Rectal smooth muscle tissue (tissue), 1 donor: ENCODE measurements at regions not wholly inside any gene's neighbourhood (a gene's known extent, or its start where the extent isn't known, plus 50 kb on each side); places are given as distances from the start of the nearest gene placed in this dataset.

ENCODE experiments used
- H3K27ac ChIP-seq: one replicate; pipeline ENCODE4 v1.7.0; 2013; ENCODE audit warnings: low read depth, low read length, inconsistent platforms
- H3K27me3 ChIP-seq: one replicate; pipeline ENCODE4 v1.7.0; 2013; ENCODE audit warnings: low read length; ENCODE audit not compliant: control insufficient read depth, insufficient read depth
- H3K36me3 ChIP-seq: one replicate; pipeline ENCODE4 v1.7.0; 2013; ENCODE audit warnings: low read length; ENCODE audit not compliant: control insufficient read depth, insufficient read depth
- H3K4me1 ChIP-seq: one replicate; pipeline ENCODE4 v1.7.0; 2013; ENCODE audit warnings: low read length; ENCODE audit not compliant: control insufficient read depth, insufficient read depth
- H3K4me3 ChIP-seq: one replicate; pipeline ENCODE4 v1.7.0; 2013; ENCODE audit warnings: low read length
- H3K9ac ChIP-seq: one replicate; pipeline ENCODE4 v1.7.0; 2013; ENCODE audit warnings: low read length

DNA sequence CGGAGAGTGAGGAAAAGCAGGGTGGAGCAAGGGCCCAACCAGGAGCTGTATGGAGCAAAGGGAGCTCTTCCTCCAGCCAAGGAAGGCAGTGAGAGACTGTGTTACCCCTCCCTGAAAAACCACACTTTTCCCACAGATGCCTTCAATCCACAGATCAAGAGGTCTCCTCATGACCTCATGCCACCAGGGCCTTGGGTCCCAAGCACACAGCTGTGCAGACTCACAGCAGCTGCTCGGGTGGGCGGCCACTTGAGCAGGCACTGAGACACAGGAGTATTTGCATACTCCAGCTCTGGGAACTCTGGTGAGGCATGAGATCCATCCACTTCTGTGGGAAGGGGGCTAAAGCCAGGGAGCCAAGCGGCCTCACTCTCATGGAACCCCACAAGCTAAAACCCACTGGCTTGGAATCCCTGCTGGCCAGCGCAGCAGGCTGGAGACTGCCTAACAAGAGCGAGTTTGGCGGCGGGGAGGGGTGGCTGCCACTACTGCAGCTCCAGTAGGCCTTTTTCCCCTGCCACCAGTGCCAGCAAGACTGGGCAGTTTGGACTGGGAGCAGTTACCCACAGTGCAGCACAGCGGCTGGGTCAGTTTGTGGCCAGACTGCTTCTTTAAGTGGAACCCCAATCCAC, 880.6 kb upstream of the ARPP21 start:
- no peak overlapping the region for H3K9ac ChIP-seq
- H3K4me3 ChIP-seq, result no peak overlapping the region
- no peak overlapping the region for H3K27ac ChIP-seq
- H3K4me1 ChIP-seq, result no peaks in the 10 kb centered on the region
- no peaks in the 10 kb centered on the region for H3K27me3 ChIP-seq
- H3K36me3 ChIP-seq, result no peaks in the 10 kb centered on the region

DNA sequence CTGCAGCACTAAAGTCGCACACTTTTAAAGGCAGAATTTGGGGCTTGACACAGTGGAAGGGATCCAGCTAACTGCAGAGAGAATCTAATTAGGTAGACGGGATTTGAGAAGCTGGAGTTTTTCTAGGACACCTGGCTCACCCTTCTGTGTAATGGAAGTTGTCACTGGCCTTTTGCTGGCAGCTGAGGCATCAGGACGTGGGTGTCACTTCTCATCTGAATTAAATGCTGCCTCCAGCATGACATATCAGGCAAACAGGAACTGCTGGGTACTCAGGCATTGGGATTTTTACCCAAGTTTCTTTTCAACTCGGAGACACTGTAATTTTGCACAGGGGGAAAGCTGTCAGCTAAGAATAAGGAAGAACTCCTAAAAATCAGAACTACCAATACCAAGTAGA, 861.9 kb upstream of the ARPP21 start:
- no peak overlapping the region for H3K4me3 ChIP-seq
- H3K27ac ChIP-seq, result no peak overlapping the region
- no peaks in the 10 kb centered on the region for H3K4me1 ChIP-seq
- H3K9ac ChIP-seq, result no peak overlapping the region
- H3K27me3 ChIP-seq, result no peaks in the 10 kb centered on the region
- H3K36me3 ChIP-seq, result no peaks in the 10 kb centered on the region

DNA sequence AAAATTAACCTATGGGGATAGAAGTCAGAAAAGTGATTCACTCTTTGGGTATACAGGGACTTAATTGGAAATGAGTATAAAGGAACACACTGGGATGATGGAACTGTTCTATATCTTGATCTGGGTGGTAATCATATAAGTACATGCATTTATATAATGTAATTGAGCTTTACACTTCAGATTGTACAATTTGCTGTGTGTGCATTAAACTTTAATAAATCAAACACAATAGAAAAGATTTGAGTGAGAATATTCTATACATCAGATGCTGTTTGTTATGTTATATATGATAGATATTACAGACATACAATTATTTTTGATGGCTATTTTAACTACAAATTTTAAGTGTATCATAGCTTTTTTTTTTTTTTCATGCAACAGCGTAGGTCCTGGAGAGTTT, 860.2 kb upstream of the ARPP21 start:
- Histone ChIP-seq H3K4me1 (no peaks in the 10 kb centered on the region), H3K4me3 (no peak overlapping the region), H3K9ac (no peak overlapping the region), H3K36me3 (no peaks in the 10 kb centered on the region), H3K27me3 (no peaks in the 10 kb centered on the region), H3K27ac (no peak overlapping the region)

DNA sequence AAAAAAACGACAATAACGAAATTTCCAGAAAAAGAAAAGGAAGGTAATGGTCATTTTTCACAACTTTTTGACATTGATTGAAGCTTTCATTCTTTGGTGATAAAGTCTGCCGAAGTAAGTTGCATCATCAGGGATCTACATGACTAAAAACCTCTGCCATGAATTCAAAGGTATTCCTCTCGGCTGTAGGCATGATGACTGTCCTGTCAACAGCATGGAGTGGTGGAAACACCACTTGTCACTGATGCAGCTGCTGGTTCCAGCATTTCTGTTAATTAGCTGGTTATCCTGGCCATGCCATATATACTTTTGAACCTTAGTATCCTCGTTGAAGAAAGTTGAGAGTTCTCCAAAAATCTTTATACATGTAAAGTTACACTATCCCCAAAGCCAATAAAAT, 859.0 kb upstream of the ARPP21 start:
- Histone ChIP-seq H3K27ac (no peak overlapping the region), H3K9ac (no peak overlapping the region), H3K4me3 (no peak overlapping the region), H3K36me3 (no peaks in the 10 kb centered on the region), H3K4me1 (no peaks in the 10 kb centered on the region), H3K27me3 (no peaks in the 10 kb centered on the region)

DNA sequence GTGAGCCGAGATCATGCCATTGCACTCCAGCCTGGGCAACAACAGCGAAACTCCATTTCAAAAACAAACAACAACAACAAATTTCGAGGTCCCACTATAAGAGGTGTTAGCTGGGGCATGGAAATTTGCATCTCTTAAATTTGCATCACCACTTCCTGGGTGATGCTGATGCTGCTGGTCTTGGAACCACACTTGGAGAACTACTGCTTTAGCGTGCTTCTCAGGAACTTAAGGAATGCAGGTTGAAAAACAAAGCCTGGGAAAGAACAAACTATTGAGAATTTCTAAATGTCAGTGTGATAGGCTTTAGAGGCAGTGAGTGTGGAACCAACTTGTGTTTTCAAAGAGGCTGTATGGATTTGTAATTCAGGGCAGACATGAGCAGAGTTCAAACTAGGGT, 858.4 kb upstream of the ARPP21 start:
- Histone ChIP-seq H3K4me1 (no peaks in the 10 kb centered on the region), H3K27ac (no peak overlapping the region), H3K4me3 (no peak overlapping the region)

DNA sequence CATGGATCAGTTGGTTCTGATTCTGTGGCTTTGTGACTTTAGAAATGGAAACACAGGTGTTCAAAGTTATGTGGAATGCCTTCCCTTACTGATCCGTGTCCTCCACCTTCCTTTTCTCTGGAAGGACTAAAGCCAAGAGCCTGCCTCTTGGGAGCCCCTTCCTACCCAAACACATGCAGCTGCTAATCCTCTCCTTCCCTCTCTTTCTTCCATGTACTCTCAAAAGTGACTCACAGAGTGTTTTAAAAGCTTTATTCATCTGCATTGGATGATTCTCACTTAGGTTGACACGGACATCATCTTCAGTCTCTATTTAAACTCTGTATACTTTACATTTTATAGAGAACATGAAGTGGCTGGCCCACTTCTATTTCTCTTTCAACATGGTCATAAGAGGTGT, 856.5 kb upstream of the ARPP21 start:
- no peaks in the 10 kb centered on the region for H3K36me3 ChIP-seq
- no peaks in the 10 kb centered on the region for H3K4me1 ChIP-seq
- no peak overlapping the region for H3K27ac ChIP-seq
- no peak overlapping the region for H3K9ac ChIP-seq
- H3K4me3 ChIP-seq, result no peak overlapping the region
- H3K27me3 ChIP-seq, result no peaks in the 10 kb centered on the region

More for the DNA sequence above, 858.4 kb upstream of the ARPP21 start:
- H3K27me3 ChIP-seq, result no peaks in the 10 kb centered on the region
- H3K36me3 ChIP-seq, result no peaks in the 10 kb centered on the region
- no peak overlapping the region for H3K9ac ChIP-seq

DNA sequence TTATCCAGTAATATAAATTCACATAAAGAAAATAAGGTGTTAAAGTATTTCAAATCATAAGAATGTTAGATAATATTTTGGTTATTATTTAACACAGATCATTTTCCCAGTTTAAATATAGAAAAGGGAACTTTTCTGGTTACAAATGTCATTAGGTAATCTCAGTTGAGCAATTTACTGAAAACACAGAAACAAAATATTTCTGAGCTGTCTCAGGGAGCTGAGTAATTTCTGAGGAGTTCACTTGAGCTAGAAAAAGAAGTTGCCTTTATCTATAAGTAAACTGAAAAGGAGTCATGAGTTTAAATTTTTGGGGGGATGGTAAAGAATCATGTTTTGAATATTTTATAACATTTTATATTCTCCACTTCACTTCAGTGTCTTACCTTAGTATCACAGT, 855.4 kb upstream of the ARPP21 start:
- no peaks in the 10 kb centered on the region for H3K27me3 ChIP-seq
- H3K4me3 ChIP-seq, result no peak overlapping the region
- no peaks in the 10 kb centered on the region for H3K4me1 ChIP-seq
- no peaks in the 10 kb centered on the region for H3K36me3 ChIP-seq
- no peak overlapping the region for H3K9ac ChIP-seq
- no peak overlapping the region for H3K27ac ChIP-seq

DNA sequence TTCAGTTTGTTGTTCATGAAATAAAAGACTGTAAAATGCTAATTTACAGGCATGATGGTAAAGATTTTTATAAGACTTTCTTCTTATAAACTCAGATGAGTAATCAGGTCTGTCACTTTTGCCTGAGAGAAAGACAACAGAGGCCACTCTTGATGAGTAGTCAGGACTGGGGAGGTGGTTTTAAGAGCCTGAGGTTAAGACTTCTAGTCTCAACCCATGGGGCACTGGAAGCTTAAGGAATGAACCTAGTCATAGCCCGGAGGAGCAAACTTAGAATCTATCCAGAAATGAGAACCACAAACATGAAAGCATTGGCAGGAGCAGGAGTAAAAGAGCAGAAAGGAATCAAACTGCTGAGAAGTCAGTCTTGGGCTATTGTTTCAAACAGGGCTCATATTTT, 846.3 kb upstream of the ARPP21 start:
- Histone ChIP-seq H3K27me3 (no peaks in the 10 kb centered on the region), H3K9ac (no peak overlapping the region)

DNA sequence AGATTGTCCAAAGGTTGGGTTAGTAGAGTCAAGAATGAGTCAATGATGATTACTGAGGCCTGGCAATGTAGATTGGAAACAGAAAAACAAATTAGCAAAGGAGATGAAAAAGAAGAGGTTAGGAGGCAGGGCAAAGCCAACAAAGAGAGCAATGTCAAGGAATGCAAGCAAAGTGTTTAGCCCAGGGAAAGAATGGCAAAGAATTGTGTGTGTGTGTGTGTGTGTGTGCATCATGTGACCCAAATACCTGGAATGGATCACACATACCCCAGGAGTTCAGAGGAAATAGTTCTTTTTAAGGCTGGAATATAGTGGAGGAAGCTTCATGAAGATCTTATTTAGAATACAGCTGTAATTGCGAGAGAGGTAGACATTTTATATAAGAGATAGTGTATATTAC, 831.7 kb upstream of the ARPP21 start:
- Histone ChIP-seq H3K9ac (no peak overlapping the region), H3K36me3 (no peaks in the 10 kb centered on the region), H3K4me1 (no peaks in the 10 kb centered on the region), H3K27me3 (no peaks in the 10 kb centered on the region), H3K27ac (no peak overlapping the region), H3K4me3 (no peak overlapping the region)

More for the DNA sequence above, 846.3 kb upstream of the ARPP21 start:
- Histone ChIP-seq H3K4me3 (no peak overlapping the region), H3K36me3 (no peaks in the 10 kb centered on the region), H3K4me1 (no peaks in the 10 kb centered on the region), H3K27ac (no peak overlapping the region)

DNA sequence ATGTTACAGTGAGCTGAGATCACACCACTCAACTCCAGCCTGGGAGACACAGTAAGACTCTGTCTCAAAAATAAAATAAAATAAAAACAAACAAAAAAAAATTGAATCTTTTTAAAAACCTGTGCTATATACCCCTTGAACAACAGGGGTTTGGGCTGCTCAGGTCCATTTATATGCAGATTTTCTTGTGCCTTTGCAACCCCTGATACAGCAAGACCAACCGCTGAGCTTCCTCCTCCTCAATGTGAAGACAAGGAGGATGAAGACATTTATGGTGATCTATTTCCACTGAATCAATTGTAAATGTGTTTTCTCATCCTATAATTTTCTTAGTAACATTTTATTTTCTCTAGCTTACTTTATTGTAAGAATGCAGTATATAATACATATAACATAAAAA, 831.0 kb upstream of the ARPP21 start:
- Histone ChIP-seq H3K9ac (no peak overlapping the region), H3K27me3 (no peaks in the 10 kb centered on the region), H3K27ac (no peak overlapping the region), H3K36me3 (no peaks in the 10 kb centered on the region), H3K4me1 (no peaks in the 10 kb centered on the region), H3K4me3 (no peak overlapping the region)

DNA sequence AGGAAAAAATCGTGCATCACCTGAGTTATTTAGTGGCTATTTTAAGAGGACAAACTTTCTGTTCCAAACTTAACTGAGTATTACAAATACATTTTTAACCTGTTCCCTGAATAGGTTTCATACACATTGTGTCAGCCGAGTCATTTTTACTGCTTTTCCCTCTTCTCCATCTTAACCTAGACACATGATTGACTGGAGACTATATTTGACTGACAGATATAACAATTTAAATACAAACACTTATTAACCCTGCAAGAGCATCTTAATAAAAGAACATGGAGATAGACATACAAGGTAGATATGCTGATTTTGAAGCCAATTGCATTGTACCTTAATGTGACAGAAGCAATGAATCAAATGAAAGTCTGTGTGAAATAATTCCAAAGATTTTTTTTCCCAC, 810.5 kb upstream of the ARPP21 start:
- Histone ChIP-seq H3K9ac (no peak overlapping the region), H3K27ac (no peak overlapping the region), H3K36me3 (no peaks in the 10 kb centered on the region), H3K4me3 (no peak overlapping the region), H3K27me3 (no peaks in the 10 kb centered on the region), H3K4me1 (no peaks in the 10 kb centered on the region)

DNA sequence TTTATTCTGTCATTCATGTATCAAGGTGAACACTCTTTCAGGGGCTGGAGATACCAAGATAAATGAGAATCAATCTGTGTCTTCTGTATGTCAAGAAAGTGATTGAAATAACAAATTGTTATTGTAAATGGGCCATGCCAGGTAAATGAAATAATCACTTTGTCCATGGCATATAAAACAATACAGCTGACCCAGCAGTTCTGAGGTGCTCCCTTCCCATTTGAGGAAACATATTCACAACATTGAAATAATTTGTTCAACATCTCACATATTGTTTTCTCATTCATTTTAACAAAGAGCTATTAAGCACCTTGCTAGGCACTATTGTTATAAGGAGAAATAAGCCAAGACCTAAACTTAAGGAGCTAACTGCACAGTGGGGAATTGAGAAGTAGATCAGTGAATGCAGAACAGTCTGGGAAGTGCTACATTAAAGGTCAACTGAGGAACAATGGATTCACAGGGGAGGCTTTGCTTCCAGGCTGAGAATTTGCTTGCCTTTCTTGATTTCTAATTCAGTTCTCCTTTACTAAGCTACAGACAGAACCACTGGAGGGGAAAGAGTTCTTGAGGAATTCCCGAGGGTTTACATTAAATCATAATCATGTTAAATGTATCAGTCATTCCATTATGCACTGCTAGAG, 806.3 kb upstream of the ARPP21 start:
- Histone ChIP-seq H3K9ac (no peak overlapping the region), H3K4me3 (no peak overlapping the region), H3K27ac (no peak overlapping the region)

More for the DNA sequence above, 806.3 kb upstream of the ARPP21 start:
- H3K27me3 ChIP-seq, result no peaks in the 10 kb centered on the region
- no peaks in the 10 kb centered on the region for H3K4me1 ChIP-seq
- no peaks in the 10 kb centered on the region for H3K36me3 ChIP-seq
